GM23338 (cell line): ENCODE measurements at regions not wholly inside any gene's neighbourhood (a gene's known extent, or its start where the extent isn't known, plus 50 kb on each side); places are given as distances from the start of the nearest gene placed in this dataset.

Experiments used
- CTCF ChIP-seq, 2 experiments: fragments of 200-600 bp in 1 of 2; sonication (generic) in 1 of 2; conservative IDR thresholded peaks; 2 replicates each; pipeline versions ENCODE4 v1.5.1 to v1.6.1; 2016 to 2017; ENCODE audit warnings: antibody characterized with exemption in 2 of 2, low read depth in 2 of 2, mild to moderate bottlenecking in 2 of 2, moderate library complexity in 1 of 2
- EZH2 ChIP-seq: fragments of 200-600 bp; sonication (generic); IDR thresholded peaks from one replicate; pipeline ENCODE4 v1.8.0; 2017; ENCODE audit warnings: antibody characterized with exemption, mild to moderate bottlenecking, low read depth; ENCODE audit not compliant: unreplicated experiment
- POLR2AphosphoS5 ChIP-seq: IDR thresholded peaks from 2 replicates; pipeline ENCODE4 v1.6.1; 2016; ENCODE audit warnings: antibody characterized with exemption, low read depth

- TF ChIP-seq POLR2AphosphoS5 = no peak
- no peak for TF ChIP-seq CTCF (conservative IDR thresholded peaks at IDR 0.05; ENCODE audit: low read depth in 2 of 2)
- TF ChIP-seq EZH2 = no peak
Measured at GRCh38 chr7:109893231-109893630, 1197.7 kb upstream of the LRRN3 start.
